Smooth muscle cell (in vitro differentiated cells): ENCODE measurements at regions not wholly inside any gene's neighbourhood (a gene's known extent, or its start where the extent isn't known, plus 50 kb on each side); places are given as distances from the start of the nearest gene placed in this dataset.
A peak's percentile ranks its signal among the peaks of the same experiment; 100 is the strongest.

ENCODE experiments used
- DNase-seq: peaks from one replicate; lab custom pipeline; 2025; ENCODE audit not compliant: unreplicated experiment; lab: John Stamatoyannopoulos, UW
- H2AFZ ChIP-seq: fragments of 200-600 bp; sonication (generic); 2 replicates; pipeline ENCODE4 v1.6.0; 2016; ENCODE audit warnings: antibody characterized with exemption, low read depth, mild to moderate bottlenecking
- H3F3A ChIP-seq: fragments of 200-600 bp; sonication (generic); 2 replicates; pipeline ENCODE4 v1.6.0; 2017; ENCODE audit warnings: antibody characterized with exemption, low read depth
- H3K27ac ChIP-seq: fragments of 200-600 bp; sonication (generic); 2 replicates; pipeline ENCODE4 v1.5.1; 2016; ENCODE audit warnings: low read depth, mild to moderate bottlenecking
- H3K27me3 ChIP-seq: fragments of 200-600 bp; sonication (generic); 2 replicates; pipeline ENCODE4 v1.6.1; 2016; ENCODE audit warnings: low read depth, mild to moderate bottlenecking
- H3K36me3 ChIP-seq: fragments of 200-600 bp; sonication (generic); 2 replicates; pipeline ENCODE4 v1.5.1; 2016; ENCODE audit warnings: low read depth
- H3K4me1 ChIP-seq: fragments of 200-600 bp; sonication (generic); 2 replicates; pipeline ENCODE4 v1.5.1; 2016; ENCODE audit warnings: low read depth
- H3K4me2 ChIP-seq: fragments of 200-600 bp; sonication (generic); 2 replicates; pipeline ENCODE4 v1.6.0; 2016; ENCODE audit warnings: mild to moderate bottlenecking
- H3K4me3 ChIP-seq: fragments of 200-600 bp; sonication (generic); 2 replicates; pipeline ENCODE4 v1.5.1; 2016; ENCODE audit warnings: mild to moderate bottlenecking
- H3K79me2 ChIP-seq: fragments of 200-600 bp; sonication (generic); 2 replicates; pipeline ENCODE4 v1.6.0; 2016; ENCODE audit warnings: low read depth, mild to moderate bottlenecking
- H3K9ac ChIP-seq: fragments of 200-600 bp; sonication (generic); 2 replicates; pipeline ENCODE4 v1.6.0; 2016; ENCODE audit warnings: low read depth
- H3K9me3 ChIP-seq: fragments of 200-600 bp; sonication (generic); replicated peaks from 2 replicates; pipeline ENCODE4 v1.5.1; 2016; ENCODE audit warnings: low read depth
- H4K20me1 ChIP-seq: fragments of 200-600 bp; sonication (generic); 2 replicates; pipeline ENCODE4 v1.6.0; 2016; ENCODE audit warnings: low read depth
- WGBS: methylation state at CpG from one replicate; pipeline ENCODE4 v1.1.7; 2016; ENCODE audit warnings: low lambda C conversion rate; 5-methylcytosine and 5-hydroxymethylcytosine counted together
- TF ChIP-seq, protein P1 (sequence below): fragments of 200-600 bp; sonication (generic); IDR thresholded peaks from 2 replicates; pipeline ENCODE4 v1.5.1; 2017; ENCODE audit warnings: borderline replicate concordance, mild to moderate bottlenecking, antibody characterized with exemption; ENCODE audit not compliant: insufficient read depth, poor library complexity, severe bottlenecking

DNA sequence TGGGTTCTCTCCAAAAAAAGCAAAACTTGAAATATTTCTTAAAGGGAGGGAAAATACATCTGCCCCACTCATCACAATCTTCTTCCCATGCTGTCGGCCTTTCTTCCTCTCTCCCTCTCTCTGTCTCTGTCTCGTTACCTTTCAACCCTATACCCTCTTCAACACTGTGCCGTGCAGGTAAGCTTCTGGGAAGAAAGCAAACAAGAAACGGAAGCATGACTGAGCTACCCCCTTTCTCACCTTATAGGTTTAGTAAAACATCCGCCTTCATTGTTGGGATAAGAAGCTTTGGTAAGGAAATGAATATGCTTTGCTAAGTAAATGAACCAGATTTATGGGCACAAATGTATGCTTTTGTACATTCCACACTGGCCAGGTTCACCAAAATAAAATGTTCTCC, 63.0 kb downstream of the TMEM30B start:
- Histone ChIP-seq H3K4me2 (no peak overlapping the region), H3K36me3 (no peaks in the 10 kb centered on the region), H3F3A (peaks cover 8% of the 10 kb centered on the region), H3K27me3 (no peaks in the 10 kb centered on the region), H3K79me2 (no peaks in the 10 kb centered on the region), H3K27ac (no peak overlapping the region), H3K4me1 (peaks cover 4% of the 10 kb centered on the region), H2AFZ (no peak overlapping the region), H3K9ac (no peak overlapping the region), H3K9me3 (no peaks in the 10 kb centered on the region), H4K20me1 (no peaks in the 10 kb centered on the region), H3K4me3 (no peak overlapping the region)
- 83% methylated on average over 5 of the region's 5 CpGs for WGBS
- TF ChIP-seq, protein P1, sequence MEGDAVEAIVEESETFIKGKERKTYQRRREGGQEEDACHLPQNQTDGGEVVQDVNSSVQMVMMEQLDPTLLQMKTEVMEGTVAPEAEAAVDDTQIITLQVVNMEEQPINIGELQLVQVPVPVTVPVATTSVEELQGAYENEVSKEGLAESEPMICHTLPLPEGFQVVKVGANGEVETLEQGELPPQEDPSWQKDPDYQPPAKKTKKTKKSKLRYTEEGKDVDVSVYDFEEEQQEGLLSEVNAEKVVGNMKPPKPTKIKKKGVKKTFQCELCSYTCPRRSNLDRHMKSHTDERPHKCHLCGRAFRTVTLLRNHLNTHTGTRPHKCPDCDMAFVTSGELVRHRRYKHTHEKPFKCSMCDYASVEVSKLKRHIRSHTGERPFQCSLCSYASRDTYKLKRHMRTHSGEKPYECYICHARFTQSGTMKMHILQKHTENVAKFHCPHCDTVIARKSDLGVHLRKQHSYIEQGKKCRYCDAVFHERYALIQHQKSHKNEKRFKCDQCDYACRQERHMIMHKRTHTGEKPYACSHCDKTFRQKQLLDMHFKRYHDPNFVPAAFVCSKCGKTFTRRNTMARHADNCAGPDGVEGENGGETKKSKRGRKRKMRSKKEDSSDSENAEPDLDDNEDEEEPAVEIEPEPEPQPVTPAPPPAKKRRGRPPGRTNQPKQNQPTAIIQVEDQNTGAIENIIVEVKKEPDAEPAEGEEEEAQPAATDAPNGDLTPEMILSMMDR = no peak
- DNase-seq = no peak

DNA sequence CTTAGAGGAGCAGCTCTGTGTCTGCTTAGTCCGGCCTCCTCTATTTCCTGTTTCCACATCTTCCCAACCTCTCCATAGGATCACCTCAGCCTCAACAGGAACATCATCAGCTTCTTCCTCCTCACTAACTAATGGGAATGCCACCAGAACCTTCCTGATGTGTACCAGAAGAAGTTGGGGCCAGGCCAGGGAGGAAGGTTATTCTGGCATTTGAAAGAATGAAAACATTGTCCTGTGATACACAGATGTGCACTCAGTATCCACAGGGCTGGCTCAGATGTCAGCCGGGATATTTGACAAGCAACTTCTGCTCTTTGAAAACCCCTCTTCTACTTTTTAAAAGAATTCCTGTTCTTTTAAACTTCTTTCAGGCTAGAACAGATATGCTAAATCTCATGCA, 63.6 kb downstream of the TMEM30B start:
- Histone ChIP-seq H3K4me3 (no peak overlapping the region), H3K4me2 (no peak overlapping the region), H3K27ac (no peak overlapping the region), H4K20me1 (no peaks in the 10 kb centered on the region), H3K4me1 (peaks cover 6% of the 10 kb centered on the region), H3K9ac (no peak overlapping the region), H3K36me3 (no peaks in the 10 kb centered on the region), H3F3A (peaks cover 8% of the 10 kb centered on the region), H3K9me3 (no peaks in the 10 kb centered on the region), H3K27me3 (no peaks in the 10 kb centered on the region), H2AFZ (no peak overlapping the region), H3K79me2 (no peaks in the 10 kb centered on the region)
- WGBS = 88% methylated on average over 2 of the region's 2 CpGs
- no peak for DNase-seq
- TF ChIP-seq, protein P1 = no peak

DNA sequence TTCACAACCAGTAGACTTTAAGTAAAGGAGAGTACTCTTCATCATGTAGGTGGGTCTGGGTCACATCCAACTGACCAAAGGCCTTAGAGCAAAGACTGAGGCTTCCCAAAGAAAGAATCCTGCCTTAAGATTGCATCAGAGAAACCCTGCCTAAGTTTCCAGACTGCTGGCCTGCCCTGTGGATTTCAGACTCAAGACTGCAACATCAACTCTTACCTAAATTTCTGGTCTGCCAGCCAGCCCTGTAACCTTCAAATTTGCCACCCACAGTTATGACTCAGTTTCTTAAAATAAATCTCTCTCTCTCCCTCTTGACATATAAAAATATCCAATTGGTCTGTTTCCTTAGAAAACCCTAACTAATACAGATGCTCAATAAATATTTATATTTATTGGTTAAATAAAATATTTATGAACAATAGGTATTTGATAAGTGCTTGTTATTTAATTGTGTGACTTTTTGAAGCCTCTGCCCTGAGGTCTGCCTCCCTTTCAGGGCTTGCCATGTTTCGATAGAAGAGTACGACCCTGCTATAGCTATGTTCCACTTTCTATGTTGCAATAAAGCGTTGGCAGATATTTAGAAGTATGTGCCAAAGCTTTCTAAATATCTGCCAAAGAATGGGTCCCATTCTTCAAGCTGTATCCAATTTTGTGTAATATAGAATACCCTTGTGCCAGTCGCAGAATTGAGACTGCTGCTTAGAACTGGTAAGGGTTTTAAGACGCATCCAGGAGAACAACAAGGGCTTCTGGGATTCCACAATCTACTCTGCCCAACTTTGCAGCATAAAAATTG, 65.7 kb downstream of the TMEM30B start:
- H3F3A ChIP-seq = peaks cover 8% of the 10 kb centered on the region
- no peaks in the 10 kb centered on the region for H3K79me2 ChIP-seq
- no peak overlapping the region for H3K9ac ChIP-seq
- H2AFZ ChIP-seq = no peak overlapping the region
- H3K9me3 ChIP-seq = no peaks in the 10 kb centered on the region
- no peak overlapping the region for H3K27ac ChIP-seq
- no peak for DNase-seq
- 97% methylated on average over 5 of the region's 5 CpGs for WGBS
- TF ChIP-seq, protein P1 = no peak
- H3K27me3 ChIP-seq = no peaks in the 10 kb centered on the region
- H4K20me1 ChIP-seq = no peaks in the 10 kb centered on the region
- H3K36me3 ChIP-seq = no peaks in the 10 kb centered on the region
- H3K4me3 ChIP-seq = no peak overlapping the region
- no peak overlapping the region for H3K4me2 ChIP-seq
- peaks cover 7% of the 10 kb centered on the region for H3K4me1 ChIP-seq

DNA sequence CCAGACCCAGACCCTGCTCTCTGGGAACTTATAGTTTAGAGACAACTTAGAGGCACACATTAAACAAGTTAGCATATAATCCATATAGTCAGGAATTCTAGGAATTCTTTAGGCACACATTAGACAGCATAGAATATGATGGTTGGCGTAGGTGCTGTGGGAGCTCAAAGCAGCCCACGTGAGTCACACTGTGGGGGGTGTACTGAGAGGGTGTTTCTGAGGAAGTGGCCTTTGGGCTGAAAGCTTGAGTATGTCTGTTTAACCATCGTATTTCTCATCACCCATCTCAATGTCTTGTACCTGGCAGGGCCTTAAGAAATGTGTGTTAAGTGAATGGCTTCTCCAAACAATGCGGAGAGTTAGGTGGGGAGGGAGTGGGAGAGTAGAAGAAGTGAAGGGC, 67.2 kb downstream of the TMEM30B start:
- Histone ChIP-seq H3K27me3 (no peaks in the 10 kb centered on the region), H3K9ac (no peak overlapping the region), H3K4me1 (peaks cover 7% of the 10 kb centered on the region), H3K9me3 (no peaks in the 10 kb centered on the region), H3K4me3 (no peak overlapping the region), H3K4me2 (peak overlapping the region; percentile 36), H3K79me2 (no peaks in the 10 kb centered on the region), H4K20me1 (no peaks in the 10 kb centered on the region), H3K36me3 (no peaks in the 10 kb centered on the region), H3F3A (peaks cover 8% of the 10 kb centered on the region), H3K27ac (peak overlapping the region; percentile 83), H2AFZ (no peak overlapping the region)
- TF ChIP-seq, protein P1 = no peak
- WGBS = 66% methylated on average over 4 of the region's 4 CpGs
- DNase-seq = no peak
